ENCODE measurements at regions not wholly inside any gene's neighbourhood (a gene's known extent, or its start where the extent isn't known, plus 50 kb on each side); places are given as distances from the start of the nearest gene placed in this dataset.

DNA sequence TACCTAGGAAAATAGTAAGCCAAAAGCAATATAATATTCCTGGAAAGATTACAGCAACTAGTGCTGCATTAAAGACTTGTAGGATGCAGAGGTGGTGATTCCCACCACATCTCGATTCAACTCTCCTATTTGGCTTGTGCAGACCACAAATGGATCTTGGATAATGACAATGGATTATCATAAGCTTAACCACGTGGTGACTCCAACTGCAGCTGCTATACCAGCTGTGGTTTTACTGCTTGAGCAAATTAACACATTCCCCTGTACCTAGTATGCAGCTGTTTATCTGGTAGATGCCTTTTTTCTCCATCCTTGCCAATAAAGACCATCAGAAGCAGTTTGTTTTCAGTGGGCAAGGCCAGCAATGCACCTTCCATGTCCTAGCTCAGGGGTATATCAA lies 542.7 kb upstream of the ADGRL4 start:
- intact Hi-C loops (cut with micrococcal nuclease) = no loop called here
- Histone ChIP-seq H3K9me3 (replicated peaks in 1 of 2; ENCODE audit: control insufficient read depth in 1 of 2, insufficient read depth in 1 of 2, low read length in 2 of 2) (peaks cover 0 to 6% of the 10 kb centered on the region in 2 donors), H3K4me1 (ENCODE audit: control insufficient read depth in 1 of 2, insufficient read depth in 2 of 2, low read length in 2 of 2) (no peaks in the 10 kb centered on the region), H3K4me3 (replicated peaks in 1 of 3; ENCODE audit: low read depth in 2 of 3, low read length in 3 of 3) (no peak overlapping the region), H4K20me1 (ENCODE audit: insufficient read depth, low read length) (no peaks in the 10 kb centered on the region), H2AFZ (ENCODE audit: insufficient read depth, low read depth, low read length, poor library complexity, severe bottlenecking) (no peak overlapping the region), H3K79me2 (ENCODE audit: insufficient read depth, low read length) (no peaks in the 10 kb centered on the region), H3K4me2 (replicated peaks; ENCODE audit: extremely low read depth, low read length, poor library complexity, severe bottlenecking) (no peak overlapping the region), H3K27ac (ENCODE audit: low read depth in 1 of 2, low read length in 2 of 2) (no peak overlapping the region), H3K36me3 (replicated peaks in 1 of 2; ENCODE audit: control insufficient read depth in 1 of 2, insufficient read depth in 2 of 2, low read length in 2 of 2) (no peaks in the 10 kb centered on the region), H3K27me3 (ENCODE audit: control insufficient read depth in 2 of 2, insufficient read depth in 2 of 2, low read length in 2 of 2) (no peaks in the 10 kb centered on the region), H3K9ac (ENCODE audit: insufficient read depth, low read length, poor library complexity, severe bottlenecking) (no peak overlapping the region)
- Mint-ChIP-seq H3K27ac (no peak overlapping the region), H3K4me3 (no peak overlapping the region), H3K9me3 (peaks cover 0 to 7% (median 2%) of the 10 kb centered on the region in 7 donors), H3K36me3 (no peaks in the 10 kb centered on the region), H3K4me1 (no peaks in the 10 kb centered on the region), H3K27me3 (ENCODE audit: low read depth in 3 of 3) (no peaks in the 10 kb centered on the region)
- TF ChIP-seq CTCF (IDR thresholded peaks at IDR 0.05) = no peak
- WGBS (ENCODE audit: insufficient coverage) = no CpG with 5 or more reads among the region's 2 CpGs
- DNase-seq = no peak

GRCh38 chr1:79547514-79547913 lies 541.0 kb upstream of the ADGRL4 start:
- peaks cover 6% of the 10 kb centered on the region in 2 donors for H3K9me3 ChIP-seq (replicated peaks in 1 of 2; ENCODE audit: control insufficient read depth in 1 of 2, insufficient read depth in 1 of 2, low read length in 2 of 2)
- H2AFZ ChIP-seq (ENCODE audit: insufficient read depth, low read depth, low read length, poor library complexity, severe bottlenecking) = no peak overlapping the region
- H3K27ac Mint-ChIP-seq = no peak overlapping the region
- no peaks in the 10 kb centered on the region for H3K36me3 ChIP-seq (replicated peaks in 1 of 2; ENCODE audit: control insufficient read depth in 1 of 2, insufficient read depth in 2 of 2, low read length in 2 of 2)
- no peak overlapping the region for H3K27ac ChIP-seq (ENCODE audit: low read depth in 1 of 2, low read length in 2 of 2)
- H3K27me3 Mint-ChIP-seq (ENCODE audit: low read depth in 3 of 3) = no peaks in the 10 kb centered on the region
- TF ChIP-seq CTCF (IDR thresholded peaks at IDR 0.05) = no peak
- H3K4me3 Mint-ChIP-seq = no peak overlapping the region
- H3K79me2 ChIP-seq (ENCODE audit: insufficient read depth, low read length) = no peaks in the 10 kb centered on the region
- H3K4me2 ChIP-seq (replicated peaks; ENCODE audit: extremely low read depth, low read length, poor library complexity, severe bottlenecking) = no peak overlapping the region
- no CpG with 5 or more reads among the region's 7 CpGs for WGBS (ENCODE audit: insufficient coverage)
- intact Hi-C loops (cut with micrococcal nuclease) = no loop called here
- H3K36me3 Mint-ChIP-seq = no peaks in the 10 kb centered on the region
- H3K9ac ChIP-seq (ENCODE audit: insufficient read depth, low read length, poor library complexity, severe bottlenecking) = no peak overlapping the region
- DNase-seq = no peak
- no peaks in the 10 kb centered on the region for H3K27me3 ChIP-seq (ENCODE audit: control insufficient read depth in 2 of 2, insufficient read depth in 2 of 2, low read length in 2 of 2)
- H3K4me3 ChIP-seq (replicated peaks in 1 of 3; ENCODE audit: low read depth in 2 of 3, low read length in 3 of 3) = no peak overlapping the region
- H3K4me1 Mint-ChIP-seq = no peaks in the 10 kb centered on the region
- H4K20me1 ChIP-seq (ENCODE audit: insufficient read depth, low read length) = no peaks in the 10 kb centered on the region
- no peaks in the 10 kb centered on the region for H3K4me1 ChIP-seq (ENCODE audit: control insufficient read depth in 1 of 2, insufficient read depth in 2 of 2, low read length in 2 of 2)
- peaks cover 0 to 10% (median 2%) of the 10 kb centered on the region in 7 donors for H3K9me3 Mint-ChIP-seq
